GM12878 (cell line): ENCODE measurements at regions not wholly inside any gene's neighbourhood (a gene's known extent, or its start where the extent isn't known, plus 50 kb on each side); places are given as distances from the start of the nearest gene placed in this dataset.

Source experiments
- ATAC-seq: fragments of 200-7000 bp; cut with Tn5 transposase; 3 replicates; pipeline ENCODE4 v1.9.1; 2020; ENCODE audit warnings: mild to moderate bottlenecking, moderate library complexity
- BruUV-seq: library from RNA; stranded (reverse); fragments of 400-500 nt; replicated peaks from 2 replicates; lab custom pipeline; 2021; lab: Mats Ljungman, UMichigan
- CTCF ChIA-PET: fragments of 300-600 bp; sonication (Branson Sonifier 250); formaldehyde crosslinking; extraction: SDS; loops from one replicate; lab custom pipeline; 2021; ENCODE audit warnings: inconsistent platforms; lab: Yijun Ruan, JAX
- POLR2A ChIA-PET: fragments of 350-600 bp; formaldehyde crosslinking; extraction: SDS; loops from one replicate; lab custom pipeline; 2021; ENCODE audit warnings: inconsistent platforms; lab: Charles Lee
- RAD21 ChIA-PET: fragments of 300-600 bp; sonication (Branson Sonifier 250); formaldehyde crosslinking; loops from one replicate; lab custom pipeline; 2023; ENCODE audit warnings: antibody characterized with exemption; ENCODE audit not compliant: unreplicated experiment; lab: Charles Lee
- SMC1A ChIA-PET: fragments of 300-600 bp; sonication (Branson Sonifier 250); formaldehyde crosslinking; loops from one replicate; lab custom pipeline; 2023; ENCODE audit not compliant: unreplicated experiment, uncharacterized antibody; lab: Charles Lee
- DNase-seq: peaks from one replicate; pipeline ENCODE4 v3.0.0-alpha.2; 2011; ENCODE audit warnings: low read depth, low spot score
- FAIRE-seq: peaks from 3 replicates; lab custom pipeline; 2011; peaks lifted over from hg19 to GRCh38; lab: Jason Lieb, UNC
- H2AFZ ChIP-seq: 2 replicates; pipeline ENCODE4 v1.6.0; 2011; ENCODE audit warnings: low read depth, low read length, control low read depth; ENCODE audit not compliant: control insufficient read depth
- H3K27ac ChIP-seq: 2 replicates; pipeline ENCODE4 v1.5.1; 2011; ENCODE audit warnings: control low read depth; ENCODE audit not compliant: control insufficient read depth, insufficient read depth
- H3K27me3 ChIP-seq, 2 experiments: replicated peaks in 1 of 2; 2 replicates each; pipeline versions ENCODE4 v1.6.0 to v1.6.1; 2011; ENCODE audit warnings: low read length in 1 of 2; ENCODE audit not compliant: control insufficient read depth in 2 of 2, insufficient read depth in 2 of 2
- H3K36me3 ChIP-seq, 2 experiments: 2 replicates each; pipeline ENCODE4 v1.5.1; 2011; ENCODE audit warnings: low read length in 1 of 2; ENCODE audit not compliant: control insufficient read depth in 2 of 2, insufficient read depth in 2 of 2
- H3K4me1 ChIP-seq: 2 replicates; pipeline ENCODE4 v1.6.1; 2011; ENCODE audit warnings: mild to moderate bottlenecking, low read length, moderate library complexity, mixed read lengths; ENCODE audit not compliant: control insufficient read depth, insufficient read depth
- H3K4me2 ChIP-seq: 2 replicates; pipeline ENCODE4 v1.6.0; 2011; ENCODE audit warnings: control low read depth; ENCODE audit not compliant: control insufficient read depth, insufficient read depth
- H3K4me3 ChIP-seq: fragments of 200-600 bp; sonication (generic); 2 replicates; pipeline ENCODE4 v1.5.1; 2016
- H3K79me2 ChIP-seq: 2 replicates; pipeline ENCODE4 v1.6.0; 2011; ENCODE audit warnings: low read length; ENCODE audit not compliant: control insufficient read depth, insufficient read depth
- H3K9ac ChIP-seq: 2 replicates; pipeline ENCODE4 v1.8.0; 2011; ENCODE audit warnings: low read length, control low read depth, mixed read lengths; ENCODE audit not compliant: control insufficient read depth, insufficient read depth
- H3K9me3 ChIP-seq: replicated peaks from 3 replicates; pipeline ENCODE4 v1.5.1; 2011; ENCODE audit warnings: mild to moderate bottlenecking, low read length; ENCODE audit not compliant: control insufficient read depth, insufficient read depth
- H4K20me1 ChIP-seq: 2 replicates; pipeline ENCODE4 v1.6.0; 2011; ENCODE audit not compliant: control insufficient read depth, insufficient read depth
- ASH2L ChIP-seq: fragments of 300-600, 200-600 bp; sonication (generic); IDR thresholded peaks from 2 replicates; pipeline ENCODE4 v1.6.1; 2017; ENCODE audit warnings: low read depth, mild to moderate bottlenecking, borderline replicate concordance
- ATF7 ChIP-seq: fragments of 450-650 bp; IDR thresholded peaks from 2 replicates; pipeline ENCODE4 v1.6.1; 2016; ENCODE audit warnings: low read depth, mild to moderate bottlenecking
- BCL11A ChIP-seq: IDR thresholded peaks from 2 replicates; pipeline ENCODE4 v1.6.1; 2011; ENCODE audit warnings: low read depth, low read length
- BHLHE40 ChIP-seq, 2 experiments: fragments of 450-650 bp in 1 of 2; IDR thresholded peaks; 2 replicates each; pipeline ENCODE4 v1.6.1; 2011 to 2017; ENCODE audit warnings: low read depth in 2 of 2, borderline replicate concordance in 1 of 2, improper control_type of control experiment in 1 of 2, low read length in 1 of 2, mild to moderate bottlenecking in 1 of 2
- CHD1 ChIP-seq: IDR thresholded peaks from 2 replicates; pipeline ENCODE4 v1.6.1; 2012; ENCODE audit warnings: low read depth, low read length, improper control_type of control experiment
- CHD2 ChIP-seq: IDR thresholded peaks from 2 replicates; pipeline ENCODE4 v1.6.1; 2011; ENCODE audit warnings: low read depth, low read length, improper control_type of control experiment, borderline replicate concordance
- CHD4 ChIP-seq: fragments of 200-600 bp; sonication (generic); IDR thresholded peaks from 2 replicates; pipeline ENCODE4 v1.6.1; 2016; ENCODE audit warnings: mild to moderate bottlenecking
- CREB1 ChIP-seq: IDR thresholded peaks from 2 replicates; pipeline ENCODE4 v1.6.1; 2012; ENCODE audit warnings: low read depth, mild to moderate bottlenecking, inconsistent platforms
- EED ChIP-seq: sonication (generic); IDR thresholded peaks from 2 replicates; pipeline ENCODE4 v1.6.1; 2016; ENCODE audit warnings: antibody characterized with exemption, low read depth
- FOXK2 ChIP-seq: fragments of 450-650 bp; IDR thresholded peaks from 2 replicates; pipeline ENCODE4 v1.6.1; 2017; ENCODE audit warnings: mild to moderate bottlenecking, moderate library complexity
- HCFC1 ChIP-seq: fragments of 150-350 bp; IDR thresholded peaks from 2 replicates; pipeline ENCODE4 v1.6.1; 2014; ENCODE audit warnings: low read length
- KAT2A ChIP-seq: conservative IDR thresholded peaks from 2 replicates; pipeline ENCODE4 v1.6.1; 2011; ENCODE audit warnings: low read depth, low read length; ENCODE audit not compliant: control insufficient read depth
- KDM1A ChIP-seq: fragments of 200-600 bp; sonication (generic); IDR thresholded peaks from 2 replicates; pipeline ENCODE4 v1.6.1; 2016; ENCODE audit warnings: borderline replicate concordance
- PAX5 ChIP-seq: IDR thresholded peaks from 2 replicates; pipeline ENCODE4 v1.6.1; 2011; ENCODE audit warnings: low read depth, low read length, borderline replicate concordance
- PML ChIP-seq: IDR thresholded peaks from 2 replicates; pipeline ENCODE4 v1.6.1; 2012; ENCODE audit warnings: low read length, inconsistent platforms
- RAD21 ChIP-seq: IDR thresholded peaks from 2 replicates; pipeline ENCODE4 v1.6.1; 2011; ENCODE audit warnings: mild to moderate bottlenecking, low read depth, low read length, moderate library complexity; ENCODE audit not compliant: insufficient read depth
- SIX5 ChIP-seq: IDR thresholded peaks from 2 replicates; pipeline ENCODE4 v1.6.1; 2011; ENCODE audit warnings: mild to moderate bottlenecking, low read depth, low read length, moderate library complexity; ENCODE audit not compliant: severe bottlenecking
- TAF1 ChIP-seq: IDR thresholded peaks from 2 replicates; pipeline ENCODE4 v1.6.1; 2011; ENCODE audit warnings: mild to moderate bottlenecking, low read depth, low read length, borderline replicate concordance
- ZBED1 ChIP-seq: IDR thresholded peaks from 2 replicates; pipeline ENCODE4 v1.6.1; 2016; ENCODE audit warnings: borderline replicate concordance
- ZNF622 ChIP-seq: fragments of 450-650 bp; IDR thresholded peaks from 2 replicates; pipeline ENCODE4 v1.6.1; 2017; ENCODE audit warnings: mild to moderate bottlenecking, inconsistent platforms
- in situ Hi-C: fragments of 300-500 bp; cut with MboI; formaldehyde crosslinking; loops from 9 replicates; pipeline ENCODE4 v1.14.3; 2018; ENCODE audit warnings: mixed read lengths
- intact Hi-C: fragments of 100-400 bp; cut with micrococcal nuclease; formaldehyde crosslinking; loops from one replicate; pipeline ENCODE4 v1.14.2; 2022; ENCODE audit not compliant: unreplicated experiment

DNA sequence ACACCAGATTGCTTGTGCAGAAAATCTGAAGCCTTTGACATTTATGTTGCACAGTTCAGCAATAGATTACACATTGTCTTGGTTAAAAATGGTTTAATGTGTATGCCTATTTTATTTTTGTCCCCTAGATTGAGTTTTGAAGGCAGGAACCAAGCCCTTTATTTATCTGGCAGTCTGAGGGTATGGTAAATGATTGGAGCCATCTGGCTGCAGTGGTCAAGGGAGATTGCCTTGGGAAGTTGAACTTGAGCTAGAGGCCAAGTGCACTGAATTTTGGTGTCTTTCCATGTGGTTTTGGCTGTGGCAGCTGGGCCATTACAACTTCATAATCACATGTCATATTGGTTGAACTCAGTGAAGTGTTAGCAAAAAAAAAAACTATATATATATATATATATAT lies 248.7 kb upstream of the C2CD4B start:
- no peak overlapping the region for H3K9ac ChIP-seq
- H3K4me1 ChIP-seq, result no peaks in the 10 kb centered on the region
- H3K36me3 ChIP-seq, result no peaks in the 10 kb centered on the region
- in situ Hi-C loops, result no loop called here
- no peak overlapping the region for H2AFZ ChIP-seq
- SMC1A ChIA-PET, result no interaction called here
- no peak for FAIRE-seq
- no peak for TF ChIP-seq CHD2
- TF ChIP-seq CHD4, result no peak
- no peak for TF ChIP-seq BHLHE40 (IDR thresholded peaks at IDR 0.05; ENCODE audit: borderline replicate concordance in 1 of 2, low read depth in 2 of 2, low read length in 1 of 2)
- no peak for TF ChIP-seq ZNF622
- TF ChIP-seq PML, result no peak
- no peak for TF ChIP-seq ATF7
- TF ChIP-seq HCFC1, result no peak
- TF ChIP-seq CHD1, result no peak
- TF ChIP-seq KDM1A, result no peak
- no peak for TF ChIP-seq ZBED1
- no peak for TF ChIP-seq EED
- no peak for TF ChIP-seq BCL11A
- no peak for TF ChIP-seq SIX5
- no peak for TF ChIP-seq KAT2A
- no peak for TF ChIP-seq TAF1
- TF ChIP-seq RAD21, result no peak
- TF ChIP-seq ASH2L, result no peak
- TF ChIP-seq FOXK2, result no peak
- no peak for TF ChIP-seq CREB1
- no peak for TF ChIP-seq PAX5
- TF ChIP-seq, all 136 proteins: peak for 0
- CTCF ChIA-PET, result no interaction called here
- RAD21 ChIA-PET, result no interaction called here
- Histone ChIP-seq H3K27ac (no peak overlapping the region), H3K4me2 (no peak overlapping the region), H3K4me3 (no peak overlapping the region), H3K79me2 (no peaks in the 10 kb centered on the region), H3K9me3 (no peaks in the 10 kb centered on the region), H4K20me1 (no peaks in the 10 kb centered on the region; the same call in 1 of the 2 replicates), H3K27me3 (no peaks in the 10 kb centered on the region; a peak in 3 of 4 replicates)
- DNase-seq (no peak), ATAC-seq (no peak)
- intact Hi-C loops, result no loop called here
- POLR2A ChIA-PET, result no interaction called here
- BruUV-seq, result no TSS peak
